COR-L47 (cell line): ENCODE measurements at regions not wholly inside any gene's neighbourhood (a gene's known extent, or its start where the extent isn't known, plus 50 kb on each side); places are given as distances from the start of the nearest gene placed in this dataset.

Experiments
- DNase-seq: peaks from one replicate; lab custom pipeline; 2025; lab: John Stamatoyannopoulos, UW

- no peak for DNase-seq
These were observed 146.9 kb upstream of the IRF2BP2 start for GRCh38 chr1:234756857-234757256.

DNA sequence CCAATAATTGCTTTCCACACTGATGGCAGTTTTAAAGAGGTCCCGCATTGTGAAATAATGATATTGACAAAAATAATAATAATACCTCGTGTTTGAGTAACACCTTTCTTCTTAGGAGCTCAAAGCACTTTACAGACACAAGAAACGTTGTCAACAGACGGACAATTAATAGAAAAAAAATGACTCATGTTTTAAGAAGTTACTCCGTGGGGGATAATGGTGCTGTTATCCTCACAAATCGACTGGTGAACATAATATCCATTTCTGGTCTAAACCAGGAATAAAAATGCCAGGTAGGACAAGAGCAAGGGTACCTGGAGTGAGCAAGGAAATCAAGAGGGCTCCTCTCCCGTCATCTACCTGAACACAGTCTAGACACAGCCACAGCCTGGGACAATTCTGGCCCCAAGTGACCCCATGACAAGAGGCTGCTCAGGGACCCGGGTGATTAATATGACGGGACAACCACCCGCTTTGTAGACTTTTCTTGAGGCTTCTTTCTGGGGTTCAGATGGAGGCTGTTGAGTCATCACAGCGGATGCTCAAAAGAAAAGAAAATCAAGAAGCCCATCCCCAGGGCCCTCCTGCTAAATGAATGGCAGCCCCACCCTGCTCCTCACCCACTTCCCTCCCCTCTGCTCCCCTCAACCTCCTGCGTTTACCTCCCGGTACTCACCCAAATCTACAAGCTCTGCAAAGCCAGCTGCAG, 146.2 kb upstream of the IRF2BP2 start:
- no peak for DNase-seq

DNA sequence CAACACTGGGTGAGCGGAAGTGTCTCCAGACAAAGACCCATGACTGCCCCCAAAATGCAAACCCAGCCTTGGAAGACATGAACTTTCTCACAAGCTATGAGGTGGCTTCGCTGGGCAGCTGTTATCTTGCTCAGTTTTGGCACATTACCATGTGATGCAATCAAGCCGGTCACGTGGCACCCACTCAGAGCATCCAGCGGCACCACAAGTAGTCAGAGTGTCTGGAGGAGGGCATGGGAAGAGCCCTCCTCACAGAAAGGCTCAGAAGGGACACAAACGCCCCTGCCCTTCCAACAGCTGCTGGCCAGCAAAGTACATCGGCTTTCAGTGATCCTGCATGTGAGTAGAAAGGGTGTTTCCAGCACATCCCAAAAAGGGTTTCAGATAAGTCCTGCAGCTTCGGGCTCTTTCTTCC, 145.5 kb upstream of the IRF2BP2 start:
- no peak for DNase-seq

GRCh38 chr1:234753979-234754378, 144.0 kb upstream of the IRF2BP2 start:
- DNase-seq, result no peak

- DNase-seq, result no peak
These were observed 142.9 kb upstream of the IRF2BP2 start for GRCh38 chr1:234752927-234753326.

DNA sequence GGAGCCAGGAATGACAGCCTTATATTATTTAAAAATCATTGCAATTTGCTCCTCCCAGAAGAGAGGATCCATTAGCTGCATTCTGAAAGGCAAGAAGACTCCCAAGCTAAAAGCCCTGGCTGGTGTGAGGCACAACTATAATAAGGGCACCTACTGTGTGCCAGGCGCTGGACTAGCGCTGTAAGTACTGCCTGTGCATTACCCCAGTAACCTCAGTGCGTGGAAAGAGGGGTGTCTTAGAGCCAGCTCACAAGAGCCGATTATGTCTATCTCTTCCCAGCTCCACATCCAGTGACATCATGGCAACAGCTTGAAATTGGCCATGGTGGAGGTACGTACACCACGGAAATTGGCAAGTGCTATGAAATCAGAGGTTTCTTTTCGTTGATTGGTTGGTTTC, 141.7 kb upstream of the IRF2BP2 start:
- DNase-seq, result no peak

DNA sequence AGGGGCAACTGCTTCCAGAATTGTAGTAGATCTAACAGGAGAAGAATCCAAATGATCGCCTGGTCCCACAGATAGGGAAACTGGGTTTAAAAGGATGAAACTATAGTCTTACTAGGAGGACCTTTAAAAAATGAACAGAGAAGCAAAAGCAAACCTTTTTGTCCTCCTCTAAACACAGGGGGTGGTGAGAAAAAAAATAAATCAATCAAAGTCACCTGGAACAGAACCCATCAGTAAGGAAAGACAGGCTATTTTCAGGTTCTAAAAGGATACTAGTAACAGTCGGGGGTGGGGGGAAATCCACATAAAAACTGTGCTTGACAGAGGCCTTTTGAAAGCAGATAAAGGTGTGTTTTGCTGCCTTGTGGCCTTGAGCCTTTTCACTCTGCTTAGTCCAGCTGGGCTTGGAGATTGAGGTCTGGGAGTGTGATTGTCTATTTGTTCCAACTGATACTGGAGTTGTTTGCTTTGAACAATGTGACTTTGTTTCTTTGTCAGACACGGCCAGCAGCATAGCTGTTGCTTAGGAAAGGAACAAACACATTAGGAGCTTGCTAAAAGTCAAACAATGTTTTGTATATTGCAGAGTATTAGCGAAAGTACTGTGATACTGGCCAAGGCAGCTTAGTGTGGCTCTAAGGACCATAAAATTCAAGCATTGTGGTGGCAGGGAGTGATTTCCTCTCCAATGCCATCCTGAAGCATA, 141.1 kb upstream of the IRF2BP2 start:
- peak; percentile 59 for DNase-seq

GRCh38 chr1:234748713-234749112, 138.7 kb upstream of the IRF2BP2 start:
- DNase-seq, result no peak

DNA sequence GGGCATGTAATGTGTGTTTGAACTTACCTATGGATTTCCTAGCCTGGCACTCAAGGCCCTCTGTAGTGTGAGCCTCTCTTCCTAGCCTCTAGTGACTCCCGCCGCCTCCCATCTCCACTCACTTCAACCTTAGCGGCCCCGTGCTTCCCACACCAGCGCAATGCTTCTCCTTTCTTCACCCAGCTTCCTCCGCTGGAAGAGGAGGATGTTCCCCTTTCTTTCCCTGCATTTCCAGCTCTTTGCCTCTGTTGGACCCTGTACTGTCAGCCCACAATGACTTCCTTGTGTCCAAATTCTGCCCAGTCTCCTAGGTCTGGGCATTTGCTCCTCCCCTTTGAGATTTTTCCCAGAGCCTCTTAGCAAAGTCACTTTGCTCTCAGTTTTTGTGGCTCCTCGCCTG, 138.1 kb upstream of the IRF2BP2 start:
- no peak for DNase-seq

GRCh38 chr1:234746798-234747196, 136.8 kb upstream of the IRF2BP2 start:
- DNase-seq, result no peak

DNA sequence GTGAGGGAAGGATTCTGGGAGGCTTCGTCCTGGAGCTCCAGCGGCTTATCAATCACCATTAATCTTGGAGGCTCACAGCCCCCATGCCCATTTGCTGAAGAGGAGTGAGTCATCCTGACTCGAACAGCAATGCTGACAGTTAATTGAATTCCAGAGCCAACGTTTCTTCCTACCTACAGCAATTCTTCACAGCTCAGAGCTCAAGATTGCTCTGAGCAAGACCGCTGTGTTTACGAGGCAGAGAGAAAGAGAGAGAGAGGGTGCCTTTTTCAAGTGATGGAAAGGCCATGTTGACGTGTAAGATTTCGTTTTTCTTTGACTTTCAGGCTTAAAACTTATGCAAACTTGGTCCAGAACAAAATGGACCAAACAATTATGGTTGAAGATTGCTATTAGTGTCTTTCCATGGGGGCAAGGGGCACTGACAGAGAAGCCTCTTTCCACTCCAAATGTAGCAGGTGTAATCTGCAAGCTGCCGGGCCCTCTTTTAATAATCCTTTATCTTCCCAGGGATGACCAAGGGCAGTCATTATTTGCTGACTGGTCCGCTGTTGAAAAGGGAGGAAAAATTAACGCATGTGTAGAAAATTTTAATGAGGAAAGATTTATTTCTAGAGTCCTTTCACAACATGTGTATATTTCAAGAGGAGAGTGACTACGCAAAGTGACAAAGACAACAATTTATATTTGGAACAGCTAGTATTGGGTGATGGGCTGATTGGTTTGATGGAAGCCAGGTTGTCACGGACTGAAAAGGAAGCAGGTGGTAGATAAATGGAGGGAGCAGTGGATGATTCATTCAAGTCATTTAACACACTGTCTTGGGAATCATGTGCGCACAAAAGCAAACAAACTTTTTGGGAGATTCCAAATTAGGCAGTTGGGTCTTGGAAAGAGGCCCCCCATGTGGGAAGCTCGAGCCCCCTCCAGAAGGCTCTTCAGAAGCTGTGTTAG, 136.1 kb upstream of the IRF2BP2 start:
- DNase-seq, result no peak

DNA sequence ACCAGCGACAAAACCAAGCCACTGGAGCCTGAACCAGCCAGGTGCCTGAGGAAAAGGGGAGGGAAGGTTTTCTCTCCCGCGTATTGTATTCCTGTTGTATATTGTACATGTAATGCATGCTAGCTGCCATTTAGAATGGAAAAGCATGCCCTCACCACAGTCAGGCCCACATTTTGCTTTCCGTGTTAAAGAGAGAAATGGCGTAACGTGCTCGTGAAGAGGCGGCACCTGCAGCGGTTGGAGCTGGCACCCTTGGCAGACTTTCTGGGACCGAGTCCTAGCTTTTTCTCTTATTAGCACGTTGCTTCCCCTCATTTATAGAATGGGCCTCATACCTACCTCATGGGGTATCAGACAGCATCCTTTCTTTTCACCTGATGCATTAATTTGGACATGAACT, 135.3 kb upstream of the IRF2BP2 start:
- no peak for DNase-seq

GRCh38 chr1:234743791-234744611, 134.0 kb upstream of the IRF2BP2 start:
- peak; percentile 19 for DNase-seq

GRCh38 chr1:234742622-234743021, 132.6 kb upstream of the IRF2BP2 start:
- no peak for DNase-seq

- DNase-seq, result peak; percentile 74
These were observed 128.0 kb upstream of the IRF2BP2 start for GRCh38 chr1:234737967-234738314.

DNA sequence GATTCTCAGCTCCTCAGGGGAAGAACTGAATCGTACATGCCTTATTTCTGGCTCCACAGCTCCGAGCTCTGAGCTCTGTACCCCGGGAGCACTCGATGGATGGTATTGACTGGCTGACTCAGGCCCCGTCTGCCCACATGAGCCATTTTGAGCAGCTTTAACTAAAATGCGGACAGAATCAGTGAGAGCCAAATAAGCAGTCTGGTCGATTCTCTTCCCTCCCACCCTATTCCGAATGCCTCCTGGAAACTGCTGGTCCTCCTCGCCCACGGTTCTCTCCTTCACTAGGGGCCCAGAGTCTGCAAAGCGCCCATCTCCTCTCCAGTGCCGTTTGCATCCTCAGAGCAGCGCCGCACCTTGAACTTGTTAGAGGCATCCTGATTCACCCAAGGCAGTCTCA, 125.9 kb upstream of the IRF2BP2 start:
- no peak for DNase-seq

DNA sequence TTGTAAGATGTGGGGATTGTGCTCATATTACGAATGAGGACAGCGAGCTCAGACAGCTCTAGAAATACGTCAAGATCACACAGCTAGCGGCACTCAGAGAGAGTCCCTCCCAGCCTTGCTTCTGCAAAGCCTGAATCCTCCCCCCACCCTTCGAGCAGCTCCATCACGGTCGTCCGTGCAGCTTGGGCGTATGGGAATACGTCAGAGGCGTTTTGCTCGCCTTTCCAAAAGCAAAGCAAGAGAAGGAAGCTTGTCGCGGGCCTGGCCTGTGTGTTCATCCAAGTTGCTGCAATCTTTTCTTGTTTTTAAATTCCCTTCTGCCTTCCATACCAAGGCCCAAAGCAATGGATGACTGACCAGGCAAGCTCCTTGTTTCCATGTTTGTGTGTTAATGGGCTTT, 125.5 kb upstream of the IRF2BP2 start:
- no peak for DNase-seq

- no peak for DNase-seq
These were observed 124.9 kb upstream of the IRF2BP2 start for GRCh38 chr1:234734869-234735268.

GRCh38 chr1:234734412-234734835, 124.4 kb upstream of the IRF2BP2 start:
- no peak for DNase-seq

DNA sequence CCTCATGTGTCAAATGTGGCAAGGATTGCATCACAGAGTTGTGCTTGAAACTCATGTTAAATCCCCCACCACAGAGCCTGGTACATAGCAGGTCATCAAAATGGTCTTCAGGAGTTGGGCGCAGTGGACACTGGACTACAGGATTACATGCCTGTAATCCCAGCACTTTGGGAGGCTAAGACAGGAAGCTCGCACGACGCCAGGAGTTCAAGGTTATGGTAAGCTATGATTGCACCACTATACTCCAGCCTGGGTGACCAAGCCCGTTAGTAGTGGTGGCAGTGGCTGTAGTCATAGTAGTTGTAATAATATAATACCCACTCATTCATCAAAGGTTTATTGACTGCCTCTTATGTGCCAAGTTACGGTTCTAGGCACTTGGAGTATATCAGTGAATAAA, 123.4 kb upstream of the IRF2BP2 start:
- DNase-seq, result no peak

- DNase-seq, result no peak
These were observed 122.9 kb upstream of the IRF2BP2 start for GRCh38 chr1:234732671-234733390.
